Parathyroid adenoma (tissue), 2 donors: ENCODE measurements at regions not wholly inside any gene's neighbourhood (a gene's known extent, or its start where the extent isn't known, plus 50 kb on each side); places are given as distances from the start of the nearest gene placed in this dataset.

Experiments
- H2AFZ ChIP-seq: fragments of 300-600 bp; sonication (generic); one replicate; pipeline ENCODE4 v1.7.0; 2017; ENCODE audit warnings: antibody characterized with exemption, mild to moderate bottlenecking
- H3K27ac ChIP-seq: fragments of 300-600 bp; sonication (generic); one replicate; pipeline ENCODE4 v1.7.0; 2017
- H3K27me3 ChIP-seq: fragments of 300-600 bp; sonication (generic); one replicate; pipeline ENCODE4 v1.7.0; 2017; ENCODE audit warnings: low read length; ENCODE audit not compliant: control insufficient read depth, insufficient read depth
- H3K36me3 ChIP-seq: fragments of 300-600 bp; sonication (generic); one replicate; pipeline ENCODE4 v1.7.0; 2017; ENCODE audit warnings: low read length; ENCODE audit not compliant: control insufficient read depth, insufficient read depth
- H3K4me1 ChIP-seq: fragments of 300-600 bp; sonication (generic); one replicate; pipeline ENCODE4 v1.7.0; 2017; ENCODE audit warnings: control low read depth
- H3K4me2 ChIP-seq: fragments of 300-600 bp; sonication (generic); one replicate; pipeline ENCODE4 v1.7.0; 2017; ENCODE audit warnings: low read length
- H3K4me3 ChIP-seq: fragments of 300-600 bp; sonication (generic); one replicate; pipeline ENCODE4 v1.7.0; 2017; ENCODE audit warnings: low read depth, low read length
- H3K79me2 ChIP-seq: fragments of 300-600 bp; sonication (generic); one replicate; pipeline ENCODE4 v1.7.0; 2017; ENCODE audit warnings: control low read depth
- H3K9ac ChIP-seq: fragments of 300-600 bp; sonication (generic); one replicate; pipeline ENCODE4 v1.7.0; 2017; ENCODE audit warnings: mild to moderate bottlenecking
- H3K9me3 ChIP-seq: fragments of 300-600 bp; sonication (generic); one replicate; pipeline ENCODE4 v1.7.0; 2017; ENCODE audit warnings: low read length; ENCODE audit not compliant: control insufficient read depth
- TF ChIP-seq, protein P1 (sequence below): fragments of 300-600 bp; sonication (generic); IDR thresholded peaks from one replicate; pipeline ENCODE4 v1.7.0; 2017; ENCODE audit warnings: antibody characterized with exemption, mild to moderate bottlenecking
- donor health status: primary hyperparathyroidism.

- H3K27ac ChIP-seq = no peak overlapping the region
- TF ChIP-seq, protein P1, sequence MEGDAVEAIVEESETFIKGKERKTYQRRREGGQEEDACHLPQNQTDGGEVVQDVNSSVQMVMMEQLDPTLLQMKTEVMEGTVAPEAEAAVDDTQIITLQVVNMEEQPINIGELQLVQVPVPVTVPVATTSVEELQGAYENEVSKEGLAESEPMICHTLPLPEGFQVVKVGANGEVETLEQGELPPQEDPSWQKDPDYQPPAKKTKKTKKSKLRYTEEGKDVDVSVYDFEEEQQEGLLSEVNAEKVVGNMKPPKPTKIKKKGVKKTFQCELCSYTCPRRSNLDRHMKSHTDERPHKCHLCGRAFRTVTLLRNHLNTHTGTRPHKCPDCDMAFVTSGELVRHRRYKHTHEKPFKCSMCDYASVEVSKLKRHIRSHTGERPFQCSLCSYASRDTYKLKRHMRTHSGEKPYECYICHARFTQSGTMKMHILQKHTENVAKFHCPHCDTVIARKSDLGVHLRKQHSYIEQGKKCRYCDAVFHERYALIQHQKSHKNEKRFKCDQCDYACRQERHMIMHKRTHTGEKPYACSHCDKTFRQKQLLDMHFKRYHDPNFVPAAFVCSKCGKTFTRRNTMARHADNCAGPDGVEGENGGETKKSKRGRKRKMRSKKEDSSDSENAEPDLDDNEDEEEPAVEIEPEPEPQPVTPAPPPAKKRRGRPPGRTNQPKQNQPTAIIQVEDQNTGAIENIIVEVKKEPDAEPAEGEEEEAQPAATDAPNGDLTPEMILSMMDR = no peak
- no peaks in the 10 kb centered on the region for H3K27me3 ChIP-seq
- no peaks in the 10 kb centered on the region for H3K79me2 ChIP-seq
- no peaks in the 10 kb centered on the region for H3K4me1 ChIP-seq
- H3K36me3 ChIP-seq = no peaks in the 10 kb centered on the region
- no peak overlapping the region for H3K9ac ChIP-seq
- H2AFZ ChIP-seq = no peak overlapping the region
- H3K4me3 ChIP-seq = no peak overlapping the region
- no peaks in the 10 kb centered on the region for H3K9me3 ChIP-seq
- no peak overlapping the region for H3K4me2 ChIP-seq
Measured at GRCh38 chr18:45119876-45120275, 439.2 kb downstream of the SETBP1 start.

GRCh38 chr18:45121146-45121545, 440.5 kb downstream of the SETBP1 start:
- no peak overlapping the region for H3K4me2 ChIP-seq
- no peak overlapping the region for H3K27ac ChIP-seq
- no peak overlapping the region for H2AFZ ChIP-seq
- no peak overlapping the region for H3K4me3 ChIP-seq
- H3K79me2 ChIP-seq = no peaks in the 10 kb centered on the region
- no peaks in the 10 kb centered on the region for H3K4me1 ChIP-seq
- H3K27me3 ChIP-seq = no peaks in the 10 kb centered on the region
- TF ChIP-seq, protein P1 = no peak
- no peaks in the 10 kb centered on the region for H3K36me3 ChIP-seq
- H3K9me3 ChIP-seq = no peaks in the 10 kb centered on the region
- no peak overlapping the region for H3K9ac ChIP-seq

GRCh38 chr18:45122506-45122905, 441.8 kb downstream of the SETBP1 start:
- no peak overlapping the region for H3K9ac ChIP-seq
- H3K9me3 ChIP-seq = no peaks in the 10 kb centered on the region
- no peaks in the 10 kb centered on the region for H3K4me1 ChIP-seq
- H3K36me3 ChIP-seq = no peaks in the 10 kb centered on the region
- TF ChIP-seq, protein P1 = no peak
- no peaks in the 10 kb centered on the region for H3K27me3 ChIP-seq
- H2AFZ ChIP-seq = no peak overlapping the region
- no peak overlapping the region for H3K27ac ChIP-seq
- no peak overlapping the region for H3K4me2 ChIP-seq
- no peak overlapping the region for H3K4me3 ChIP-seq
- no peaks in the 10 kb centered on the region for H3K79me2 ChIP-seq

GRCh38 chr18:45127405-45127804, 446.7 kb downstream of the SETBP1 start:
- no peaks in the 10 kb centered on the region for H3K36me3 ChIP-seq
- no peak overlapping the region for H2AFZ ChIP-seq
- H3K4me1 ChIP-seq = no peaks in the 10 kb centered on the region
- H3K27ac ChIP-seq = no peak overlapping the region
- no peak overlapping the region for H3K4me2 ChIP-seq
- no peaks in the 10 kb centered on the region for H3K79me2 ChIP-seq
- TF ChIP-seq, protein P1 = no peak
- H3K9ac ChIP-seq = no peak overlapping the region
- no peaks in the 10 kb centered on the region for H3K9me3 ChIP-seq
- no peaks in the 10 kb centered on the region for H3K27me3 ChIP-seq
- H3K4me3 ChIP-seq = no peak overlapping the region

DNA sequence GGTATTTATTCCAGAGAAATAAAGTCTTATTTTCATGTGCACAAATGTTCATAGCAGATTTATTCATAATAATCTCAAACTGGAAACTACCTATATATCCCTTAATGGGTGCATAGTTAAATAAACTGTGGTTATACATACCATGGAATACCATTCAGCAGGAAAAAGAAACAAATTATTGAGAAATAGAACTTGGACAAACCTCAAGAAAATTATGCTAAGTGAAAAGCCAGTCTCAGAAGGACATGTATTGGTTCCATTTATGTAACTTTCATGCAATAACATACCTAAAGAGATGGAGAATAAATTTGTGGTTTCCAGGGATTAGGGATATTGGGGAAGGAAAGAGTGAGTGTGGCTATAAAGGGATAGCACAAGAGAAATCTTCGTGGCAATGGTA, 452.6 kb downstream of the SETBP1 start:
- no peaks in the 10 kb centered on the region for H3K27me3 ChIP-seq
- TF ChIP-seq, protein P1 = no peak
- H3K4me3 ChIP-seq = no peak overlapping the region
- H3K9me3 ChIP-seq = no peaks in the 10 kb centered on the region
- H3K4me2 ChIP-seq = no peak overlapping the region
- no peaks in the 10 kb centered on the region for H3K36me3 ChIP-seq
- H3K79me2 ChIP-seq = no peaks in the 10 kb centered on the region
- H3K4me1 ChIP-seq = no peaks in the 10 kb centered on the region
- no peak overlapping the region for H2AFZ ChIP-seq
- no peak overlapping the region for H3K27ac ChIP-seq
- H3K9ac ChIP-seq = no peak overlapping the region
